H9 (cell line): ENCODE measurements at regions not wholly inside any gene's neighbourhood (a gene's known extent, or its start where the extent isn't known, plus 50 kb on each side); places are given as distances from the start of the nearest gene placed in this dataset.
A peak's percentile ranks its signal among the peaks of the same experiment; 100 is the strongest.

Experiments
- DNase-seq: peaks from one replicate; pipeline ENCODE4 v3.0.0-alpha.2; 2017
- H2AFZ ChIP-seq: one replicate; pipeline ENCODE4 v1.6.1; 2013; ENCODE audit warnings: mild to moderate bottlenecking, low read length, control low read depth, moderate library complexity
- H2AK5ac ChIP-seq: 2 replicates; pipeline ENCODE4 v1.6.1; 2013; ENCODE audit warnings: low read length, control low read depth, mixed read lengths; ENCODE audit not compliant: insufficient read length
- H2BK120ac ChIP-seq: one replicate; pipeline ENCODE4 v1.6.1; 2013; ENCODE audit warnings: low read depth, mild to moderate bottlenecking, low read length, control low read depth, inconsistent platforms; ENCODE audit not compliant: poor library complexity, severe bottlenecking
- H2BK12ac ChIP-seq: 2 replicates; pipeline ENCODE4 v1.6.1; 2013; ENCODE audit warnings: low read length, control low read depth, mixed read lengths, low read depth; ENCODE audit not compliant: insufficient read length
- H2BK15ac ChIP-seq: 2 replicates; pipeline ENCODE4 v1.6.1; 2013; ENCODE audit warnings: low read depth, low read length, control low read depth
- H2BK20ac ChIP-seq: one replicate; pipeline ENCODE4 v1.6.1; 2013; ENCODE audit warnings: low read depth, mild to moderate bottlenecking, low read length, control low read depth, inconsistent platforms; ENCODE audit not compliant: poor library complexity, severe bottlenecking
- H2BK5ac ChIP-seq: 2 replicates; pipeline ENCODE4 v1.6.1; 2013; ENCODE audit warnings: low read length, control low read depth, mixed read lengths; ENCODE audit not compliant: insufficient read length
- H3K14ac ChIP-seq: 2 replicates; pipeline ENCODE4 v1.6.1; 2013; ENCODE audit warnings: low read length, control low read depth; ENCODE audit not compliant: insufficient read depth
- H3K18ac ChIP-seq: 2 replicates; pipeline ENCODE4 v1.6.1; 2013; ENCODE audit warnings: low read depth, mild to moderate bottlenecking, mixed read lengths, low read length, control low read depth; ENCODE audit not compliant: insufficient read length
- H3K23ac ChIP-seq: 2 replicates; pipeline ENCODE4 v1.6.1; 2013; ENCODE audit warnings: low read length, control low read depth, mixed read lengths, low read depth; ENCODE audit not compliant: insufficient read length
- H3K23me2 ChIP-seq: 2 replicates; pipeline ENCODE4 v1.6.1; 2013; ENCODE audit warnings: low read depth, mild to moderate bottlenecking, mixed read lengths, low read length, control low read depth; ENCODE audit not compliant: insufficient read length, poor library complexity, severe bottlenecking
- H3K27ac ChIP-seq: 2 replicates; pipeline ENCODE4 v1.5.1; 2013; ENCODE audit warnings: low read length, control low read depth, mixed read lengths, low read depth; ENCODE audit not compliant: insufficient read length
- H3K27me3 ChIP-seq: 2 replicates; pipeline ENCODE4 v1.6.1; 2013; ENCODE audit warnings: low read length, control low read depth, inconsistent platforms; ENCODE audit not compliant: insufficient read depth
- H3K4ac ChIP-seq: 2 replicates; pipeline ENCODE4 v1.6.1; 2013; ENCODE audit warnings: low read depth, mild to moderate bottlenecking, control low read depth, inconsistent platforms, low read length, moderate library complexity
- H3K4me1 ChIP-seq: 2 replicates; pipeline ENCODE4 v1.6.1; 2013; ENCODE audit warnings: low read length, control low read depth, inconsistent platforms; ENCODE audit not compliant: insufficient read depth
- H3K4me2 ChIP-seq: 2 replicates; pipeline ENCODE4 v1.6.1; 2013; ENCODE audit warnings: low read length, control low read depth, mixed read lengths; ENCODE audit not compliant: insufficient read length, insufficient read depth
- H3K56ac ChIP-seq: 2 replicates; pipeline ENCODE4 v1.6.1; 2013; ENCODE audit warnings: low read depth, mild to moderate bottlenecking, mixed read lengths, low read length, control low read depth; ENCODE audit not compliant: insufficient read length
- H3K79me1 ChIP-seq: 2 replicates; pipeline ENCODE4 v1.6.1; 2013; ENCODE audit warnings: low read depth, mild to moderate bottlenecking, moderate library complexity, low read length, control low read depth, inconsistent platforms; ENCODE audit not compliant: insufficient read depth, poor library complexity, severe bottlenecking
- H3K79me2 ChIP-seq: 2 replicates; pipeline ENCODE4 v1.6.1; 2013; ENCODE audit warnings: low read length, control low read depth, inconsistent platforms; ENCODE audit not compliant: insufficient read depth
- H3K9ac ChIP-seq: 2 replicates; pipeline ENCODE4 v1.6.1; 2013; ENCODE audit warnings: low read length, control low read depth, mixed read lengths; ENCODE audit not compliant: insufficient read length; ENCODE audit errors: extremely low read depth
- H3K9me3 ChIP-seq: one replicate; pipeline ENCODE4 v1.6.1; 2013; ENCODE audit warnings: low read depth, low read length, inconsistent platforms; ENCODE audit not compliant: control insufficient read depth
- H3T11ph ChIP-seq: one replicate; pipeline ENCODE4 v1.6.1; 2013; ENCODE audit warnings: mild to moderate bottlenecking, low read length, control low read depth, inconsistent platforms
- H4K20me1 ChIP-seq: one replicate; pipeline ENCODE4 v1.6.1; 2013; ENCODE audit not compliant: control insufficient read depth, insufficient read length, insufficient read depth
- H4K5ac ChIP-seq: 2 replicates; pipeline ENCODE4 v1.6.1; 2013; ENCODE audit warnings: low read depth, mild to moderate bottlenecking, mixed read lengths, low read length, control low read depth; ENCODE audit not compliant: insufficient read length
- H4K8ac ChIP-seq: replicated peaks from 2 replicates; pipeline ENCODE4 v1.6.1; 2013; ENCODE audit warnings: low read length, control low read depth, mixed read lengths, low read depth; ENCODE audit not compliant: insufficient read length
- H4K91ac ChIP-seq: 2 replicates; pipeline ENCODE4 v1.6.1; 2013; ENCODE audit warnings: low read depth, mild to moderate bottlenecking, moderate library complexity, mixed read lengths, low read length, control low read depth; ENCODE audit not compliant: insufficient read length
- H3K27ac Mint-ChIP-seq, 3 experiments: 2 replicates in 2 of 3; 3 replicates in 1 of 3; pipeline ENCODE4 v1.8.0; 2020 to 2021; ENCODE audit warnings: mixed read lengths in 3 of 3, mild to moderate bottlenecking in 1 of 3, moderate library complexity in 1 of 3
- H3K27me3 Mint-ChIP-seq: 2 replicates; pipeline ENCODE4 v1.8.0; 2021; ENCODE audit warnings: low read depth, mild to moderate bottlenecking, moderate library complexity, mixed read lengths
- H3K36me3 Mint-ChIP-seq, 3 experiments: 2 replicates in 2 of 3; 3 replicates in 1 of 3; pipeline ENCODE4 v1.8.0; 2020 to 2021; ENCODE audit warnings: low read depth in 3 of 3, mixed read lengths in 3 of 3; ENCODE audit not compliant: insufficient read depth in 1 of 3
- H3K4me1 Mint-ChIP-seq, 2 experiments: 2 replicates each; pipeline ENCODE4 v1.8.0; 2020; ENCODE audit warnings: mixed read lengths in 2 of 2
- H3K4me3 Mint-ChIP-seq, 2 experiments: 2 replicates in 1 of 2; 3 replicates in 1 of 2; pipeline ENCODE4 v1.8.0; 2020 to 2021; ENCODE audit warnings: mild to moderate bottlenecking in 2 of 2, mixed read lengths in 2 of 2, moderate library complexity in 1 of 2
- H3K9me3 Mint-ChIP-seq, 2 experiments: 2 replicates in 1 of 2; 3 replicates in 1 of 2; pipeline ENCODE4 v1.8.0; 2020; ENCODE audit warnings: mild to moderate bottlenecking in 2 of 2, mixed read lengths in 2 of 2, moderate library complexity in 1 of 2
- CTCF ChIP-seq: fragments of 200-600 bp; sonication (generic); conservative IDR thresholded peaks from 3 replicates; pipeline ENCODE4 v1.8.0; 2021; ENCODE audit warnings: antibody characterized with exemption, mild to moderate bottlenecking
- WGBS: extraction: QIAGEN DNeasy Blood & Tissue Kit; methylation state at CpG from one replicate; pipeline ENCODE4 v1.1.7; 2013; ENCODE audit warnings: missing lambda C conversion rate, low lambda C conversion rate, mixed read lengths; ENCODE audit not compliant: insufficient read length; ENCODE audit errors: extremely low coverage; 5-methylcytosine and 5-hydroxymethylcytosine counted together

GRCh38 chr5:134466241-134467069 lies 54.8 kb upstream of the CDKN2AIPNL start:
- H3K27ac ChIP-seq: peak overlapping the region; percentile 32
- Mint-ChIP-seq H3K36me3 (no peaks in the 10 kb centered on the region; a peak in 1 of 7 replicates), H3K4me1 (peaks cover 14 to 21% of the 10 kb centered on the region in 2 experiments), H3K27ac (peak overlapping the region; percentile 97 to 98 (median 97)), H3K27me3 (no peaks in the 10 kb centered on the region; the same call in 1 of the 2 replicates), H3K9me3 (no peaks in the 10 kb centered on the region), H3K4me3 (peak overlapping the region; percentile 80 to 87)
- no peaks in the 10 kb centered on the region for H4K20me1 ChIP-seq
- H3K56ac ChIP-seq: no peak overlapping the region
- H3K9me3 ChIP-seq: no peaks in the 10 kb centered on the region
- H4K8ac ChIP-seq: no peak overlapping the region
- H2AFZ ChIP-seq: no peak overlapping the region
- no peak overlapping the region for H4K91ac ChIP-seq
- H2BK20ac ChIP-seq: no peak overlapping the region
- H3K79me2 ChIP-seq: no peaks in the 10 kb centered on the region
- H3K23me2 ChIP-seq: peaks cover 8% of the 10 kb centered on the region
- peak overlapping the region; percentile 79 for H3K9ac ChIP-seq
- peaks cover 4% of the 10 kb centered on the region; the same call in 1 of the 2 replicates for H3K4me1 ChIP-seq
- H3K4me2 ChIP-seq: peak overlapping the region; percentile 84
- WGBS: no CpG with 5 or more reads among the region's 26 CpGs
- H2BK12ac ChIP-seq: no peak overlapping the region
- no peak for TF ChIP-seq CTCF
- H2BK5ac ChIP-seq: no peak overlapping the region
- no peaks in the 10 kb centered on the region for H3K27me3 ChIP-seq
- H3K79me1 ChIP-seq: no peaks in the 10 kb centered on the region
- H2AK5ac ChIP-seq: no peak overlapping the region
- no peak overlapping the region for H3K23ac ChIP-seq
- H3K18ac ChIP-seq: peak overlapping the region; percentile 23
- H2BK15ac ChIP-seq: no peak overlapping the region
- H3K14ac ChIP-seq: peak overlapping the region; percentile 94
- no peak overlapping the region for H3T11ph ChIP-seq
- H3K4ac ChIP-seq: no peak overlapping the region
- DNase-seq: peak; percentile 96
- no peak overlapping the region for H4K5ac ChIP-seq
- H2BK120ac ChIP-seq: no peak overlapping the region
